ENCODE measurements at regions not wholly inside any gene's neighbourhood (a gene's known extent, or its start where the extent isn't known, plus 50 kb on each side); places are given as distances from the start of the nearest gene placed in this dataset.

DNA sequence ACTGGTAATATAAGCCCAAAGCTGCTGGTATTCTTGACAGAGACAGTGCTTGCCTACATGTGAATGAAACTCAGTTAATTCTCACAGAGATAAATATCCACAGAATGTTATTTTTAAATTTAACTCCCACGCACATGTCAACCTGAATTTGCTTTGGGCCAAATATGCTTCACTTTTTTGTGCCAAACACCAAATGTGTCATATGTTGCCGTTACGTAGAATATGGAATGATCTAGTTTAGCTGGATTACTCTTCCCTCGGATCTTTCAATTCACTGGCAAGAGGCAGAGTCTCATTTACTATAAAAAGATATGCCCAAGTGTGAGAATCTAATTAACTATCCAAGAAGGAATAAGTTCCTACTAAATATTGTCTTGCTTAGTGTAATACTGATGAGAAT is 933.4 kb upstream of the COX7C start:
- DNase-seq (no peak), ATAC-seq (ENCODE audit: poor library complexity) (no peak)
- intact Hi-C loops (cut with DNase I): no loop called here

DNA sequence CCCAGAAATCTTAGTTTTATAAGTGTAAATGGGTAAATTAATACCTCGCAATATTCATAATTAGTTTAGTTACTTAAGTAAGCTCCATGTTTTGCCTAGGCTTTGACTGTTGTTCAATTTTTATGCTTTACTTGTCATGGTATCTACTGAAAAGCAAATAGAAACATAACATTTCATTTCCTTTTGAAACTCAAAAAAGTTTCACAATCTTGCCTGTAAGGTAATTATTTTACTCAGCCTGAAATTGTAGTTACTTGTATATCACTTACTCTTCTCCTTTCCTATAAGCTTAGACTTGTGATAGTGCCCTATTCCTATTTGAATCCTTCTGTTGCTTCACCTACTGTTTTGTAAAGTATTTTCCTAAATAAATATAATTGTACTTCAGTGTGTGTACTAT is 914.4 kb upstream of the COX7C start:
- intact Hi-C loops (cut with DNase I): no loop called here
- no peak for ATAC-seq (ENCODE audit: poor library complexity)
- DNase-seq: no peak

DNA sequence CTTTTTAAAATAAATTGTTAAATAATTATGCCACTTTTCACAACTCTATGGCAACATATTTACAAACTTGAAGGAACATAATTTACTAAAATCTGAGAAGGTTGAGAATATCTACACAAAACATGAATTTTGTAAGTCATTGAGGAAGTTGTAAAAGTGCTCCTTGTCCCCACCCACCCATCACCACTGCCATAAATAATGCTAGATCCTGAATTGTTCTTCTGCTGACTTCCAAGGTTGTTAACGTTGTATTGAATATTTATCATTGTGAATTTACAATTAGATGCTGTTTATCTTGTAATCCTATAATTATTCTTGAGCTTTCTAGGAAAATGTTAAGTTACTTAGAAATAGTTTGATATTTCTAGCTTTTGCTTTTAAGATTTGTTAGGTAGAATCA is 908.0 kb upstream of the COX7C start:
- intact Hi-C loops (cut with DNase I): no loop called here
- ATAC-seq (ENCODE audit: poor library complexity) (no peak), DNase-seq (no peak)

DNA sequence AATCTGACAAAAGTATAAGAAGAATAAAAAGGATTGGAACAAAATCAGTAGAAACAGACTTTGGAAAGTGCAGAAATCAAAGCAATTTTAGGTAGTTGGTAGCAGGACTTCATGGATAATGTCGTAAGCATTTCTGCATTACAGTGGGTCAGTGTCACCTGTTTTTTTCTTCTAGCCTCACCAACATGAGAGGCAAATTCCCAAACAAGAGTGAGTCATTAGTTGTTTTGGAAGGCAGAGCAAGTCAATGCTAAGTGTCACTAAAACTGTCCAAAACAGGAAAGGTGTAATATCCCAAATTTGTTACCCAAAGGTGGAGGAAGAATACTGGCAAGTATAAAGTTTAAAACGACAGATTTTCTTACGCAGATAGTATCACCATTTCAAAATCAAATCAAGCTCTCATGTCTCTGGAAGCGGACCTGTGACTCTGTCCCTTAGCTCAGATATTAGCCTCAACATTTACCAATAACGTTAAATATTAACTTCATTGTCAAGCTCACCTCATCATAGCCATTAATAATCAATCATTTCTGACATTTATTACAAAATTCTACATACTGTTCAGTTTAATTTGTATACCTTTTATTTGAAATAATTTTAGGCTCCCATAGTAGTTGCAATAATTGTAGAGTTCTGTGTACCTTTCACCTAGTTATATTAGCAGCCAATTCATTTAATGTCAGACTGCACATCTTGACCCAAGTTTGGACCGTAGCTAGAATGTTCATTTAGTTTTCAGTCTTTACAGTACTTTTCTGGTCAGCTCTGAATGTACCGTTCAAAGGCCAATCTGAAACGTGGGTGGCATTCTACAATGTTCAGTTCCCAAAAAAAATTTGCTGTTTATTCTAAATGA is 901.2 kb upstream of the COX7C start:
- ATAC-seq (ENCODE audit: poor library complexity): no peak
- intact Hi-C loops (cut with DNase I): no loop called here
- no peak for DNase-seq

DNA sequence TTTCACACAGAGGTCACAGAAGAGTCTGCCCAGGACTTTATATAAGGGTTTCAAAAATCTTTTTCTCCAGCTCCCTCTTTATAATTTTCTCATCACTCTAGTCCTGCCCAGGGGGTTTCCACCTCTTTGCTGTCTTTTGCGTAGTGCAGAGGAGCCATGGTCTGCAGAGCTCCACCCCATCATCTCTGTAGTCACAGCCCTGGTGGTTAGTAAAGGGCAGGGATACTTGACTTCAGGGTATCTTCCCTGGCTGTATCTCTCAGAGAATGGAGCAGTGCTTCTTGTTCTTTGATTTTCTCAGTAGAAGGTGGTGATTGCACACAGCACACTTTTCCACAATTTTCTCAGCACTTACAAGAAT is 900.6 kb upstream of the COX7C start:
- no peak for ATAC-seq (ENCODE audit: poor library complexity)
- intact Hi-C loops (cut with DNase I): no loop called here
- DNase-seq: no peak

DNA sequence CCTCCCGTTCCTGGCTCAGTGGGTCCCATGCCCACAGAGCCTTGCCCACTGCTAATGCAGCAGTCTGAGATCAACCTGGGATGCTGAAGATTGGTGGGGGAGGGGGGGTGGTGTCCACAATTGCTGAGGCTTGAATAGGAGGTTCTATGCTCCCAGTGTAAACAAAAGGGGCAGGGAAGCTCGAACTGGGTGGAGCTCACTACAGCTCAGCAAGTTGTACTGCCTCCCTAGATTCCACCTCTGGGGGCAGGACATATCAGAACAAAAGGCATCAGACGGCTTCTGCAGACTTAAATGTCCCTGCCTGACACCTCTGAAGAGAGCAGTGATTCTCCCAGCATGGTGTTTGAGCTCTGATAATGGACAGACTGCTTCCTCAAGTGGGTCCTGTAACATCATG is 885.6 kb upstream of the COX7C start:
- ATAC-seq (ENCODE audit: poor library complexity): no peak
- intact Hi-C loops (cut with DNase I): no loop called here

DNA sequence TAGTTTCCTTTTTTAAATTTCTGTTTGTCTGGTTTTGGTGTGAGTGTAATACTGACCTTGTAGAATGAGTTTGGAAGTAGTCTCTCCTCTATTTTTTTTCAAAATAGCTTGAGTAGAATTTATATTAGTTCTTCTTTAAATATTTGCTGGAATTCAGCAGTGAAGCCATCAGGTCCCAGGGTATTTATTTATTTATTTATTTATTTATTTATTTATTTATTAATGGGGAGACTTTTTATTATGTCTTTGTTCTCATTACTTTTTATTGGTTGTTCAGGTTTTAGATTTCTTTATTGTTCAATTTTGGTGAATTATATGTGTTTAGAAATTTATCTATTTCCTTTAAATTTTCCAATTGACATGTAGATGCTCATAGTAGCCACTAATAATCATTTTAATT is 875.8 kb upstream of the COX7C start:
- intact Hi-C loops (cut with DNase I): no loop called here
- ATAC-seq (ENCODE audit: poor library complexity) (no peak), DNase-seq (no peak)

More for the DNA sequence above, 885.6 kb upstream of the COX7C start:
- no peak for DNase-seq

DNA sequence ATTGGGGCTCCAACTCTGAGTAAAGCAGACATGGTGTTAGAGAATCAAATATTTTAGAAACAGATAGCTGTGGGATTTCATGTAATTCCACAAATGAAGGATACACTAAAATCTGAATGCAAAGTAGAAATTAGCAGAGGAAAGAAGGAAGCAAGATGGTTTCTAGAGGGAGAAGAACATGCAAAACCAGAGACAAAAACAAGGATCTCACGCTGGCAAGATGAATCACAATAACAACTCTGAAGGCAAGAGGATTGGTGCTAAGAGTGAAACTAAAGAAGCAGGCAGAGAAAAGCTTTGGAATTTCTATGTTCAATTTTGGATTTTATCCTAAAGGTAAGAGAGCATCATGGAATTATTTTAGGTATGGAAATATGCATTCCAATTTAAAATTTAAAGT is 857.2 kb upstream of the COX7C start:
- ATAC-seq (ENCODE audit: poor library complexity): no peak

DNA sequence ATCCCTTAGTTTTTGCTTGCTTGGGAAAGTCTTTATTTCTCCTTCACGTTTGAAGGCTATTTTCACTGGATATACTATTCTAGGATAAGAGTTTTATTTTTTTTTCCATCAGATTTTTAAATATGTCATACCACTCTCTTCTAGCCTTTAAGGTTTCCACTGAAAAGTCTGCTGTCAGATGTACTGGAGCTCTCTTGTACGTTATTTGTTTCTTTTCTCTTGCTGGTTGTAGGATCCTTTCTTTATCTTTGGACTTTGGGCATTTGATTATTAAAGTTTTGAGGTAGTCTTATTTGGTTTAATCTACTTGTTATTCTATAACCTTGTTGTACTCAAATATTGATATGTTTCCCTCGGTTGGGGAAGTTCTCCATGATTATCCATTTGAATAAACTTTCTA is 848.4 kb upstream of the COX7C start:
- ATAC-seq (ENCODE audit: poor library complexity) (no peak), DNase-seq (no peak)
- intact Hi-C loops (cut with DNase I): no loop called here

More for the DNA sequence above, 857.2 kb upstream of the COX7C start:
- no peak for DNase-seq
- intact Hi-C loops (cut with DNase I): no loop called here

DNA sequence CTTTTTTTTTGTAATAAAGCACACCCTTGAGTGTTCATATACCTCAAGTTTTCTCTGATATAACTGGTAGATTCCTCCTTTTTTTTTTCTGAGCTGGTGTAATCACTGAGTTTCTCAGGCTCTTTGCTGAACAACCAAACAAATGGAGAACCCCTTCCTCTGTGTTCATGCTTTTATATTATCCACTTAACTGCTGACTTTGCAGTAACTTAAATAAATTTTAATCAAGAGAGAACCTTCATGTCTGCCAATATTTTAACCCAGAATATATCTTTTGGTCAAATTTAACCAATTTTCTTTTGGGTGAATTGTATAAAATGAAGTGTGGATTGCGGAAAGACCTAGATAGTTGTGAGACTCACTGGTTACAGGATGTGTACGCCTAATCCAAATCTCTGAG is 833.0 kb upstream of the COX7C start:
- DNase-seq (no peak), ATAC-seq (ENCODE audit: poor library complexity) (no peak)
- intact Hi-C loops (cut with DNase I): no loop called here

DNA sequence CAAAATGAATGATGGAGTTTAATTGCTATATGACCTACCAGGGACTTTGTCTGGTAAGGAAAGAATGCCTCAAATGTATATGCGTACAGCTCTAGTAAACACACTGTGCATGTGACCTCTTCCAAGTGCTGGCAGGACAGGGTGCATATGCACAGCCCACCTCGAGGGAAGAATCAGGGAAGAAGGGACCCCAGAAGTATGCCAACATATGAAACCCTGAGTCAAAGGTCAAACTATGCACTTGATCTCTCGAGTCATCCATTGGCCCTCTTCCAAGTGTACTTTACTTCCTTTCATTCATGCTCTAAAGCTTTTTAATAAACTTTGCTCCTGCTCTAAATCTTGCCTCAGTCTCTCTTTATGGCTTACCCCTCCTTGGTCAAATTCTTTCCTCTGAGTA is 804.6 kb upstream of the COX7C start:
- ATAC-seq (ENCODE audit: poor library complexity): no peak
- DNase-seq: no peak
- intact Hi-C loops (cut with DNase I): no loop called here

DNA sequence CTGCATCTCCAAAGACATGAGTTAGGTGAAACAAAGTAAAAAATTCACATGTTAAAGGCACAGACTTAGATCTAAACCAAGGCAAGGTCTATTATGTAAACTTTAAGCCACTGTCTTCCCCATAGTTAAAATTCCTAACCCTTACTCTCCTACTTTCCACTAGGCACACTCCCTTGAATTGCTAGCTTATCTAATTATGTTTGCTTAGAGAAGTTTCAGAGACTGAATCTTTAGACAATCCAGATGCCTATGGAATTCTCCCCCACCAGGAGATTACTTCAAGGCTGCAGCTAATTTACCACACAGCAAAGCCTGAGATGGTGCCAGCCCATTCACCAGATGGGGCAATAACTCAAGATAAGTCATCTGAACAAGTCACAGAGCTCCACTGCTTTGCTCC is 803.1 kb upstream of the COX7C start:
- DNase-seq: no peak
- intact Hi-C loops (cut with DNase I): no loop called here
- ATAC-seq (ENCODE audit: poor library complexity): no peak

DNA sequence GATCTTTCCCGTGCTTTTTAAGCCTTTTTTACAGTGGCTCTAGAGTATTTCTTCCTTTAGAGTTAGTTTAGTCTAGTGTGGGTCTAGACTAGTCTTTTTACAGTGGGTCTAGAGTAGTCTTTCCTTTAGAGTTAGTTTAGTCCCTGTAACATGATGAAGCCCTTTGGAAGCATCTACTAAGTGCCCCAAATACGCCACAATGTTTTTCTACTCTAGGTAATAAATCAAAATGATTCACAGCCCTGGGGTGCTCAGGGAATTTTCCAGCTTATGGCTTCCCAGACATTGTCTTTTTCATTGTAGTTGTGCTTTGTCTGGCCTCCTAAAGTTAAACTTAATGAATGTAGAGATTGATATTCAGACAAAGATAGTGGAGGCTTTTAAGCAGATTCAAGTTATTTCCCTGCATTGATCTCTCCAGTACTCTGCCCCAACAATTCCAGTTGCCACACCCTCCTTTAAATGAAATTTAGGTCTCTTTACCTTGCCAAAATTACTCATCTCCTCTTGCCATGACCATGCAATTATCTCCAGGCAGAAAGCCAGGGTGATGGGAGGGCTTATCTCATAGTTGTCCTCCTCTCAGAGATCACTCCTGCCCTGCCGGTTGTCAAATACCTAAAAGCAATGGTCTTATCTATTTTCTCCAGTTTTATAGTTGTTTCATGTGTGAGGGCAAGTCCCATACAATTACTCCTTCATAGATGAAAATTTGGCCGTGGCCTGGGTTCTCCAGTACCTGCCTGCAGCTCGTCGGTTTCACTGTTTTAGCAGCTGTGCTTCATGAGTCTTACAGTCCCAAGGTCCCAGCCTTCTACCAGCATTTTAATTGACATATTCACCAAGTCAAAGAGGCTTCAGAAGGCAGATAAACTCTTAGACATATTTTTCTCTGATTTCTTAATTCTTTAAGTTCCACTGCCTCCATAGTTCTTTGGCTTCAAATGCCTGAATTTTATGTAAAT is 794.0 kb upstream of the COX7C start:
- ATAC-seq (ENCODE audit: poor library complexity): no peak
- intact Hi-C loops (cut with DNase I): no loop called here
- no peak for DNase-seq

DNA sequence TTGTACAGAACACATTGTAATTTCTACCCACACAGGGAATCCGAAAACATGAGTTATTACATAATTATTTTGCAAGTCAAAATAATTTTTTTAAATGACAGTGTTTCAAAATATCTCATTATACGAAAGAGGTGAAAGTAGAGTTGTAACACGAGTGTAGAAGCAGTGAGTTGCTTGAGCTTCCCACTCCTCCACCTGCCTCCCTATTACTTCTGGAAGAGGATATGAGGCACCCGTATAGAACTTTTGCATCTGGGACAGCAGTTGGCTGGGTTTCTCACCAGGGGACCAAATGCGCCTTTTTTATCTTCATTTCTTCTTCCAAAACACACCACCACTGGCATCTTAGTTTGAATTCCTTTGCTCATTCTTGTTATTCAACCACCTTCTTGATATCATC is 779.0 kb upstream of the COX7C start:
- DNase-seq (no peak), ATAC-seq (ENCODE audit: poor library complexity) (no peak)
- intact Hi-C loops (cut with DNase I): no loop called here

DNA sequence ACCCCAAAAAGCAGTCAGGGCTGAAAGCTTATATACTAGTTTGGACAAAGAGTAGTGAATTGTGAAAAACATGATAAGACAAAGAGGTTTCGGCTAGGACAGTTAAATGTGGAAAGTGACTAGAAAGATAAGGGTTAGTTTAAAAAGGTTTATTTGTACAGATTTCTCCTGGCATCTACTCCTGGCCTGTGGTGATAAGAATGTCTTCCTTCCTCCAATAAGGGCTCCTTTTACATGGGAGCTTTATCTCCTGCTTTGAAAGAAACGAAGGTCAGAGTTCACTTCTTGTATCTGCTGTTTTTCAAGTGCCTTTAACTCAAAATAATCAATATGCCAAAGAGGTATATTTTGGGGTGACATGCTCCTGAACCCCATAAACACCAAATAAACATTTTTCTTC is 776.1 kb upstream of the COX7C start:
- DNase-seq: no peak
- no peak for ATAC-seq (ENCODE audit: poor library complexity)
- intact Hi-C loops (cut with DNase I): no loop called here

DNA sequence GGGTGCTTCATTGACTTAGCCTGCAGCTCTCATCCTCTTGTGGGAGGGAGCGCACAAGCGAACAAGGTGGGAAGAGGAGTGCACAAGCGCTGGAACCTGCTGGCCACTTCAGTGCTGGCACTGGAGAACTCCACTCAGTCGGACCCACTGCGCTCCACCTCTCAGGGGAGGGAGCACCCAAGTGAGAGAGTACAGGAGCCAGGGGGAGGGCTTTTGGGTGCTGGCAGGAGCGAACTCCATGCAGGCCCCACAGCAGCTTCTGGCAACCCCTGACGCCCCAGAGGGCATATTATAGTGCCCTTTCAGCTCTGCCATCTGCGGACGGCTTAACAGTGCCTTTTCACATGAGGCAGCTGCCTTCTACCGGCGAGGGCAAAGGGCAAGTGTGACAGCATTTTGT is 774.2 kb upstream of the COX7C start:
- ATAC-seq (ENCODE audit: poor library complexity): no peak
- no peak for DNase-seq
- intact Hi-C loops (cut with DNase I): no loop called here

DNA sequence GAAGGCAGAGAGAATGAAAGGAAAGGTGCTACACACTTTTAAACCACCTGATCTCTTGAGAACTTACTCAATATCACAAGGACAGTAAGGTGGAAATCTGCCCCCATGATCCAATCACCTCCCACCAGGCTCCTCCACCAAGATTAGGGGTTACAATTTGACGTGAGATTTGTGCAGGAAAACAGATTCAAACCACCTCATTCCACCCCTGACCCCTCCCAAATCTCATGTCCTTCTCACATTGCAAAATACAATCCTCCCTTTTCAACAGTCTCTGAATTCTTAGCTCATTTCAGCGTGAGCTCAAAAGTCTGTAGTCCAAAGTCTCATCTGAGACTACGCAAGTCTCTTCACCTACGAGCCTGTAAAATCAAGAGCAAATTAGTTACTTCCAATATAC is 768.3 kb upstream of the COX7C start:
- DNase-seq: no peak
- intact Hi-C loops (cut with DNase I): no loop called here
- no peak for ATAC-seq (ENCODE audit: poor library complexity)

DNA sequence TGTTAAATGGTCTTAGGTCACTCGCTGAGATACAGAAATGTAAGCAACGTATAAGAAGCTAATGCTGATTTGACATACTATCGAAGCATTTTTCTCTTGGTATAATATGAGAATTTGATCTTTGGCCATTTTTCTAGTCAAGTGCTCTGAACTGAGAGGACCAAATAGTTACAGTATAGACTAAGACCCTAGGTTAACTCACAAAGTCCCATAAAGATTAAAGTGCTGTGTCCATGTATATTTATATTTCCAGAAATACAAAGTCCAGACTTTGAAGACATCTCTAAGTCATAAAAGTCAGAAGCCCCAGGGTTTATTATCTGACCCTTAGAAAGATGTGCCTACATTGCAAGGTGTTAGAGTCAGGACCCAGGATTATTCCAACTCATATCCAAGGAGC is 752.4 kb upstream of the COX7C start:
- ATAC-seq (ENCODE audit: poor library complexity) (no peak), DNase-seq (no peak)
- intact Hi-C loops (cut with DNase I): no loop called here

DNA sequence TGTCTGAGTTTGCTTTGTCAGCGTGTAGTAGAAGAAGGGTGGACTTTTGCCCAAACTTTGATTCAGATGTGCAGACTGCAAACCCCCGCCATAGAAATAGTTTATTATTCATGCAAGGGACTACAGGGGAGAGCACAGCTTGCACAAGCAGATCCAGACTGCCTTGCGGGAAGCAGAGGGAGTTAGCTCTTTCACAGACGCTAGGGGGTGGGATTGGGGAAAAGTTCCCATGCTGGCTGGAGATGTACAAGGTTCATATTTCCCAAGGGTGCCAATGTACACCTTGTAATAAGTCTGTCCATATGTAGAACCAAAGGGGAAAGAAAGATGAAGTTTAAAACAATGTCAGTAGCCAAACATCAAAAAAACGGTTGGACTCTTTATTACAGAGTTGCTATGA is 749.7 kb upstream of the COX7C start:
- no peak for DNase-seq
- ATAC-seq (ENCODE audit: poor library complexity): no peak
- intact Hi-C loops (cut with DNase I): no loop called here

DNA sequence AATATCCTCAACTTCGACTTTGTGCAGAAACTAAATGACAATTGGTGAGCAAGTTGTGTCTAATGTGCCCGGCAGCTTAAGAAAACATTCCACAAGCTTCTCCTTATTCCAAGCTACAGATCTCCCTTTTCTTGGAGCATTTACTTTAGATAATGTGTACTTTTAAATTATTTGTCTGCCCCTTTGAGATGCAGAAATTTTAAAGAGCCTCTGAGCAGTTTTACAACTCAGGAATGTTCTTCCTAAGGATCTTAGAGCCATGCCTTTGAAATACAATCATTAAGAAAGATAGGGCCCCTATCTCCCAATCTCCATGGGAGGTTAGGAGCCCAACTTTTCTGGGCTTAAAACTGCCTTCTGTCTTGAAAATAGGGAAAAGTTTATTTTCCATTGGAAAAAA is 723.7 kb upstream of the COX7C start:
- intact Hi-C loops (cut with DNase I): no loop called here
- DNase-seq: no peak
- ATAC-seq (ENCODE audit: poor library complexity): no peak

Measured in Right ventricle myocardium superior (tissue), 1 donor.